ENCODE measurements at regions not wholly inside any gene's neighbourhood (a gene's known extent, or its start where the extent isn't known, plus 50 kb on each side); places are given as distances from the start of the nearest gene placed in this dataset.

DNA sequence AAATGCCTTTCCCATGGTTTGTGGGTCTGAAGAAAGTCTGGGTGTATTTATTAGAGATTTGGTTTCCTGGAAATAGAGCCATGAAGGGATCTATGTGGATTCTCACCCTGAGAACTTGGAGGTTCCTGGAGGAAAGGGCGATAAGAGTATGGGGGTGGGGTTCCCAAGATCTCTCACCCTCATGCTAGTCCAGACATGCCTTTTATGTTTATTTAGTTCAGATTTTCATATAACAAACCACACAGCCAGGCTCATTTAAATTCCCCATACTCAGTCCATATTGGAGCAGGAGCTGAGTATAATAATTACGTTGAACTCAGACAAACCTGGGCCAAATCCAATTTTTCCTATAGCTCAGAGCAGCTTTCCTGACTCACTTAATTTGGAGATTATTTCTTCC lies 566.6 kb downstream of the GOLGA6L6 start:
- H3K4me3 ChIP-seq (ENCODE audit: low read depth in 1 of 3, low read length in 3 of 3): no peak overlapping the region
- H3K27me3 ChIP-seq (ENCODE audit: control insufficient read depth in 4 of 4, insufficient read depth in 4 of 4, low read length in 3 of 4): no peaks in the 10 kb centered on the region
- no peaks in the 10 kb centered on the region for H3K36me3 ChIP-seq (ENCODE audit: control insufficient read depth in 4 of 4, insufficient read depth in 3 of 4, low read depth in 1 of 4, low read length in 3 of 4)
- DNase-seq (ENCODE audit: low spot score): no peak
- H3K9ac ChIP-seq (ENCODE audit: low read depth in 1 of 2, low read length in 2 of 2): no peak overlapping the region
- H3K9me3 ChIP-seq (ENCODE audit: control insufficient read depth in 4 of 4, low read length in 3 of 4): no peaks in the 10 kb centered on the region
- 60% methylated on average over 2 of the region's 2 CpGs for WGBS
- TF ChIP-seq EGR1 (IDR thresholded peaks at IDR 0.05; ENCODE audit: low read depth in 2 of 2) (no peak), RAD21 (IDR thresholded peaks at IDR 0.05) (no peak), RXRA (IDR thresholded peaks at IDR 0.05) (no peak), CTCF (IDR thresholded peaks at IDR 0.05; ENCODE audit: low read depth, low read length, missing input control) (no peak), YY1 (IDR thresholded peaks at IDR 0.05) (no peak), ZBTB33 (IDR thresholded peaks at IDR 0.05) (no peak), HNF4G (IDR thresholded peaks at IDR 0.05) (no peak), GABPA (IDR thresholded peaks at IDR 0.05 in 1 of 2, conservative IDR thresholded peaks at IDR 0.05 in 1 of 2) (no peak), FOXA2 (IDR thresholded peaks at IDR 0.05) (no peak), NR2F2 (IDR thresholded peaks at IDR 0.05) (no peak), SP1 (IDR thresholded peaks at IDR 0.05) (no peak), REST (IDR thresholded peaks at IDR 0.05) (no peak), FOXA1 (IDR thresholded peaks at IDR 0.05) (no peak), JUND (IDR thresholded peaks at IDR 0.05) (no peak), MAX (IDR thresholded peaks at IDR 0.05) (no peak), TAF1 (conservative IDR thresholded peaks at IDR 0.05) (no peak), HNF4A (conservative IDR thresholded peaks at IDR 0.05) (no peak)
- TF ChIP-seq, protein P1, sequence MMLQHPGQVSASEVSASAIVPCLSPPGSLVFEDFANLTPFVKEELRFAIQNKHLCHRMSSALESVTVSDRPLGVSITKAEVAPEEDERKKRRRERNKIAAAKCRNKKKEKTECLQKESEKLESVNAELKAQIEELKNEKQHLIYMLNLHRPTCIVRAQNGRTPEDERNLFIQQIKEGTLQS (IDR thresholded peaks at IDR 0.05): no peak
- H3K4me1 ChIP-seq (ENCODE audit: control insufficient read depth in 4 of 4, insufficient read depth in 4 of 4, low read length in 3 of 4): no peaks in the 10 kb centered on the region
- no peak overlapping the region for H3K27ac ChIP-seq (ENCODE audit: low read depth in 1 of 2, low read length in 2 of 2)

All from liver (tissue), 8 donors.